ENCODE measurements at regions not wholly inside any gene's neighbourhood (a gene's known extent, or its start where the extent isn't known, plus 50 kb on each side); places are given as distances from the start of the nearest gene placed in this dataset.

- no peak for TF ChIP-seq POLR2AphosphoS5 (IDR thresholded peaks at IDR 0.05; ENCODE audit: control insufficient read depth, insufficient read depth, low read depth, low read length)
- no peak for TF ChIP-seq BRD4 (IDR thresholded peaks at IDR 0.05)
- TF ChIP-seq HMGXB4 (CRISPR knock-in tag; IDR thresholded peaks at IDR 0.05), result no peak
These were observed 59.4 kb downstream of the EBLN1 start for GRCh38 chr10:22158426-22158825.
